ENCODE measurements at regions not wholly inside any gene's neighbourhood (a gene's known extent, or its start where the extent isn't known, plus 50 kb on each side); places are given as distances from the start of the nearest gene placed in this dataset.

DNA sequence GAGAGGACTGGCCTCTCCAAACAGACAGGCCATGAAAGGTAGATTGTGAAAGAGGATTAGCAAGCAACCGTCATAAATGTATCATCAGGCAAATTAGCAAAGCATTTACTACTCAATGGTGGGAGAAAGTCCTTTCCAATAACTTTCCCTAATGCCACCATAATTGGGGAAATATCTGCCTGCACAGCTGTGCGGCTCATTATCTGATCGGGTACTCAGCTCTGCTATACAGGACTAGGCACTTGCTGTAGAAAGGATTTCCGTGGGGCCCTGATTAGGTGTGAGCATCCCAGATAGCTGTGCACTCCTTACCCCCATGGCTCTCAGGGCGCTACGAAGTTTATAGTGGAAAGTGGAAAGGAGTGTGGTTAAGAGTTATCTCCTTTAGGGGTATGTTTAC, 309.7 kb upstream of the PLET1 start:
- H2BK20ac ChIP-seq (ENCODE audit: low read depth, low read length): no peak overlapping the region
- dilution Hi-C loops (cut with HindIII; ENCODE audit: low sequenced_read_pairs, unreplicated experiment): no loop called here
- CTCF ChIA-PET: interaction anchor here (1.2 kb wide), 1 partner anchor 18 kb away, joined by 4 read pairs; no protein-coding TSS in a partner anchor

More for the DNA sequence above, 309.7 kb upstream of the PLET1 start:
- Histone ChIP-seq H4K91ac (ENCODE audit: insufficient read depth, low read depth, low read length) (no peak overlapping the region), H2BK120ac (ENCODE audit: low read depth, low read length) (no peak overlapping the region), H3K23ac (ENCODE audit: low read depth, low read length) (no peak overlapping the region), H3K9ac (ENCODE audit: low read depth, low read length) (no peak overlapping the region), H3K56ac (ENCODE audit: extremely low read depth, insufficient read depth, low read length) (no peak overlapping the region), H4K20me1 (ENCODE audit: insufficient read depth, low read length) (no peaks in the 10 kb centered on the region), H3K27me3 (ENCODE audit: control insufficient read depth, insufficient read depth, low read length) (peaks cover 25% of the 10 kb centered on the region), H2AFZ (replicated peaks; ENCODE audit: low read length, poor library complexity) (no peak overlapping the region), H3K4me2 (ENCODE audit: low read depth, low read length) (no peak overlapping the region), H4K5ac (ENCODE audit: low read depth, low read length) (no peak overlapping the region), H3K27ac (ENCODE audit: insufficient read depth, low read length) (no peak overlapping the region), H3K9me1 (ENCODE audit: insufficient read depth, low read length) (no peaks in the 10 kb centered on the region), H2AK5ac (ENCODE audit: low read depth, low read length) (no peak overlapping the region), H3K18ac (ENCODE audit: low read depth, low read length) (no peak overlapping the region), H3K36me3 (ENCODE audit: control insufficient read depth, insufficient read depth, low read length) (no peaks in the 10 kb centered on the region), H4K8ac (ENCODE audit: low read depth in 2 of 2, low read length in 2 of 2) (no peak overlapping the region), H2AK9ac (replicated peaks; ENCODE audit: low read depth, low read length, poor library complexity) (no peak overlapping the region), H2BK5ac (ENCODE audit: low read depth, low read length, poor library complexity, severe bottlenecking) (no peak overlapping the region), H3K9me3 (ENCODE audit: control insufficient read depth, insufficient read depth, low read length) (no peaks in the 10 kb centered on the region), H3K79me1 (ENCODE audit: low read depth in 1 of 2, low read length in 2 of 2) (no peaks in the 10 kb centered on the region), H2BK15ac (ENCODE audit: low read depth, low read length) (no peak overlapping the region), H3K4me1 (ENCODE audit: control insufficient read depth, insufficient read depth, low read length) (no peaks in the 10 kb centered on the region), H3K4me3 (ENCODE audit: insufficient read depth, low read depth, low read length) (no peak overlapping the region), H3K14ac (replicated peaks; ENCODE audit: low read depth, low read length) (no peak overlapping the region), H3K4ac (ENCODE audit: low read depth, low read length) (no peak overlapping the region)
- DNase-seq (no peak), ATAC-seq (ENCODE audit: low read depth) (no peak)
- POLR2A ChIA-PET (ENCODE audit: unreplicated experiment): no interaction called here
- intact Hi-C loops (cut with micrococcal nuclease) (no loop called here), in situ Hi-C loops (cut with MboI; ENCODE audit: low sequenced_read_pairs) (no loop called here)
- no CpG with 5 or more reads among the region's 6 CpGs for WGBS, 2 experiments (ENCODE audit: extremely low coverage in 2 of 2, insufficient read length in 1 of 2)
- TF ChIP-seq MAFK (IDR thresholded peaks at IDR 0.05; ENCODE audit: low read depth, low read length) (no peak), MAZ (IDR thresholded peaks at IDR 0.05; ENCODE audit: borderline replicate concordance, low read depth, low read length) (no peak), RAD21 (IDR thresholded peaks at IDR 0.05; ENCODE audit: low read length) (no peak), POLR2A (IDR thresholded peaks at IDR 0.05; ENCODE audit: low read depth, low read length) (no peak), NFE2L2 (IDR thresholded peaks at IDR 0.05; ENCODE audit: low read depth, low read length) (no peak), CEBPB (IDR thresholded peaks at IDR 0.05; ENCODE audit: low read depth, low read length) (no peak), FOS (IDR thresholded peaks at IDR 0.05; ENCODE audit: low read depth, low read length) (no peak), SMC3 (IDR thresholded peaks at IDR 0.05; ENCODE audit: low read depth, low read length) (no peak)
- TF ChIP-seq, protein P1, sequence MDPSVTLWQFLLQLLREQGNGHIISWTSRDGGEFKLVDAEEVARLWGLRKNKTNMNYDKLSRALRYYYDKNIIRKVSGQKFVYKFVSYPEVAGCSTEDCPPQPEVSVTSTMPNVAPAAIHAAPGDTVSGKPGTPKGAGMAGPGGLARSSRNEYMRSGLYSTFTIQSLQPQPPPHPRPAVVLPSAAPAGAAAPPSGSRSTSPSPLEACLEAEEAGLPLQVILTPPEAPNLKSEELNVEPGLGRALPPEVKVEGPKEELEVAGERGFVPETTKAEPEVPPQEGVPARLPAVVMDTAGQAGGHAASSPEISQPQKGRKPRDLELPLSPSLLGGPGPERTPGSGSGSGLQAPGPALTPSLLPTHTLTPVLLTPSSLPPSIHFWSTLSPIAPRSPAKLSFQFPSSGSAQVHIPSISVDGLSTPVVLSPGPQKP (IDR thresholded peaks at IDR 0.05; ENCODE audit: borderline replicate concordance, low read depth, low read length): no peak
- TF ChIP-seq, protein P2, sequence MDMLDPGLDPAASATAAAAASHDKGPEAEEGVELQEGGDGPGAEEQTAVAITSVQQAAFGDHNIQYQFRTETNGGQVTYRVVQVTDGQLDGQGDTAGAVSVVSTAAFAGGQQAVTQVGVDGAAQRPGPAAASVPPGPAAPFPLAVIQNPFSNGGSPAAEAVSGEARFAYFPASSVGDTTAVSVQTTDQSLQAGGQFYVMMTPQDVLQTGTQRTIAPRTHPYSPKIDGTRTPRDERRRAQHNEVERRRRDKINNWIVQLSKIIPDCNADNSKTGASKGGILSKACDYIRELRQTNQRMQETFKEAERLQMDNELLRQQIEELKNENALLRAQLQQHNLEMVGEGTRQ (IDR thresholded peaks at IDR 0.05; ENCODE audit: low read depth, low read length): no peak
- BruUV-seq (replicated peaks): no TSS peak
